HG03135 (cell line): ENCODE measurements at regions not wholly inside any gene's neighbourhood (a gene's known extent, or its start where the extent isn't known, plus 50 kb on each side); places are given as distances from the start of the nearest gene placed in this dataset.

Experiments used
- ATAC-seq: cut with Tn5 transposase; IDR thresholded peaks from one replicate; pipeline ENCODE4 v1.9.1; 2021; ENCODE audit warnings: mild to moderate bottlenecking, moderate library complexity; ENCODE audit not compliant: unreplicated experiment

DNA sequence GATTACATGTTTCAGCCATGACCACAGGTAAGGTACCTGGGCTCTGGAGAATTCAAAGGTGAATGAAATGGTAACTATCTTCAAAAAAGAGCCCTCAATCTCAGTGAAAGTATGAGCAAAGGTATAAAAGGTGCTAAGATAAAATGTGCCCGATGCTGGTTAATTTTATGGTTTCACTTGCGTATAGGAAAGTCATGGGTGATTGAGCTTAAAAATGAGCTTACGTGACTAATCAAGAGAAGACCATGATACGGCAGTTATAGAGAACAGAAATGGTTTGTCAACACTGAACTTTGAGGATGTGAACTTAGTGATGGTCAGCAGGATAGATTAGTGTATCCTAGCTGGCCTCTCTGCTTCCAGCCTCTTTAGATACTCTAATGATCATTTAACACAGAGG lies 320.1 kb downstream of the DEPDC1B start:
- ATAC-seq = no peak

DNA sequence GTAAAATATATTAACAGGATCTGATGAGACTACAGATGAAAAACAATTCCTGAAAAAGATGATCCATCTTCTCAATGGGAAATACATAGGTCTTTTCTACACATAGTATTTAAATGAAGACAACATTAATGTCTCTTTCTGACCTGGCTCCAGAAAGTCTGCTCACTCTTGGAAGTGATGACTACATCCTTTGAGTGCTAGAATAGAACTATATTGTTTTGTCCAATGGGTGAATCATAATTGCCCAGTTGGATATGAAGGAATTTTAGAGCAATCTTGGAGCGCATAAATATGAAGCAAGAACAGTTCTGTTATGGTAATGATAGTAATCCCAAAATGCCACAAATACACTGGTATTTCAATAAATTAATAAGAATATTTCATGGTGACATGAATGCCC lies 322.1 kb downstream of the DEPDC1B start:
- ATAC-seq = no peak

DNA sequence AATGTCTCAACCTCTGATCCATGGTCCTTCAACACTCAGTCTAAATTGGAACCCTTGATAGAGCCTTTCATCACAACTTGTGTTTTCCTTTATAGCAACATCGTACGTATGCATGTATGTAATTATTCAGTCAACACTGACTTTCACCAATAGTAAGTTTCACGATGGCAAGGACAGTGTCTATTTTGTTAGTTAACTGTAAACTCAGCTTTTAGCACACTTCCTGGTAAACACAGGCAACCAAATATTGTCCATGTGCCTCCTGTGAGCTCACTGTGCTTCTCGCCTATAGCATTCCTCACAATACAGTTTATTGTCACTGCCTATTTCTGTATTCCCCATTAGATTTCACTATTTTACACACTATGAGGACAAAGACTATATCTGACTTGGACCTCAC lies 323.1 kb downstream of the DEPDC1B start:
- ATAC-seq = no peak

DNA sequence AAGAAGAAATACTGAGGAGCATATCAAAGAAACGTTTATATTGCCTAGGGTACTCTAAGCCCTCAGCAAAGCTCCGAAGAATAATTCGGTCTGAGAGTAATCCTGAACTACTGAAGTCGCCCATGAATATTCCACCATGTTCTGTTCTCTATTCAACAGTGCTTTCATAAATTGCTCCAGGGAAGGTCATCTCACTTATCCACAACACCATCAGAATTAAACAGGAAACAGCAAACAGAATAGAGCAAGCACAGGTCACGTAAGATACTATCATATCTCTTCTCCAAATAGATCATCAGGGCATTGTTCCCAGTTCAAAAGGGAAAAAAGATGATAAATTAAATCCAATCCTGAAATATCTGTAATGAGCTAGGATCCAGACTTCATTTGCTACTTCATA lies 325.6 kb downstream of the DEPDC1B start:
- ATAC-seq = no peak

DNA sequence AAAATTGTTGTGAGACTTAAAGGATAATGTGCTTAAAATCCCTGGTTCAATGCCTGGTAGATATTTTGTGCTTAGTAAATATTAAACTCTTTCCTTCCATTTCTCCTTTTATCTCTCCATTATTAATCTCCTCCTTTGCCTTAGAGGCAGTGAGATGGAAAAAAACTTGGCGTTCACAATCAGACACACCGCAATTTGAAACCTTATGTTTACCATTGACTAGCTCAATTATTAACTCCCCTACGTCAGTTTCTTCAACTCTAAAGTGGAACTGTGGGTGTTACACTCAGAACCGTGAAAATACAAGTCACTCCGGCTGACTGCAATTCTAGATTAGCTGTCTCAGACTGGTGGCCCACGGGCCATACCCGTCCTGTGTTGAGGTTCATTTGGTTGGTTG lies 327.2 kb downstream of the DEPDC1B start:
- ATAC-seq = no peak

DNA sequence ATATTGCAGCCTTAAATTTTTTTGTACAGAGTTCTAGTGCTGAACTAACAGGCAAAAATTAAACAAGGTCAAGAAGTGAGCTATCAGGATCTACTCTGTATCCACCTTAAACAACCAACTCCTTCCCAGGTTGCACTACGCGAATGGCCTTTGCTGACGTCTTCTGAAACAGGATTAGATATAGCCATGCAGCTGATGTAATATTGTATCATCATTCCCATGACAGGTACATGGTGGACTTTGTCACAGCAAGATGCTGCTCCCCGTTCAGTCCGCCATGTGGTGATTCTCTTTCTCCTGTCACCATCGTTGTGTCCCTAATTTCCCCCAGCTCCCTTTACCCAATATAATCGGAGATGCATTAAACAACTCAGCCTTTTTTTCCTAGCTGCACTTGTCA lies 328.9 kb downstream of the DEPDC1B start:
- no peak for ATAC-seq

DNA sequence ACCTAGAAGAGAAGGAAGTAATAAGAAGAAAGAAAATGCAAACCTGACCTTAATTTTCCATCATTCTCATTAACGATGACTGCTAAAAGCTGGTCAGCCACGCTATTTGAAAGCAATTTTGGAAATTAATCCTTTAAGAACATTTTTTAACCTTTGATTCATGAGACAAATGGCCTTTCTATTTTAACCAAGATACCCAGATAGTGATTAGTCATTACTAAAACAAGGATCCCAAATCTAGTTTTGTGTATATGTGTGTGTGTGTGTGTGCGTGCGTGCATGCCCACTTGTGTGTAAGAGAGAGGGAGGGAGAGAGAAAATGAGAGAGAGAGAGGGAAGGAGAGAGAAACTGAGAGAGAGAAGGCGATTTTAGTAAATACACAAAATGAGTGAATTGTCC lies 329.5 kb downstream of the DEPDC1B start:
- ATAC-seq = no peak

DNA sequence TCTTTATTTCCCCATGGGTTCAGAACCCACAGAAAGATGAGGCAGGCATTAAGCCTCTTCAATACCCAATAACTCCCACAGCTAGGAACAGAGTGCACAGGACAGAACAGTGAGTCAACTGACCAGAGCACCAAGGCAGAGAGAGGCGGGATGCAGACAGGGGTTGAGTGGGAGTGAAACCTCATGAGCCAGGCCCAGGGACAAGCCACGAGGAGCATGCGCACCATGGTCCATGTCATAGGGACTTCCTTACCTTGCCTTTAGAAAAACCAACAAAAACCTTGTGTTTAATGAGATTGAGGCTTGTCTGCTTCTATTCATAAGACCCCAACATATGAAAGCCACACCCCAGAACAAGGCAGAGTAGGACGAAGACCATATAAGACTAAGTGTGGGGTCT lies 330.6 kb downstream of the DEPDC1B start:
- ATAC-seq = no peak

DNA sequence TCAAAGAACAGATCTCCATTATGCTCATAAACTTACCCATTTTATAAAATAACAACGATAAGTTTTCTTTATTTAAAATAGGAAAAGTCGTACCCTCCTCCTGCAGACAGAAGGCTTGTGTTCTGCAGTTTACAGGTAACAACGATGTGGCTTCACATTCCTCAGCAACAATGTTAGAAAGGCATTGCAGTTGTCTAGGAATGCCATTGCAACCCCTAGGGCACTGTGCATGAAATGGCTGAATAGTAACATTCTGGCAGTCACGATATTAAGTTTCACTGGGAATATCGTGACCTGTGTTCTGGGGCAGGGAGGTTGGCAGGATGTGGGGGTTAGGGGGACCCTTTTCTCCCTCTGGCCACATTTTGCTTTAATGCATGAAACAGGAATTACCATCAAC lies 331.9 kb downstream of the DEPDC1B start:
- ATAC-seq = no peak

DNA sequence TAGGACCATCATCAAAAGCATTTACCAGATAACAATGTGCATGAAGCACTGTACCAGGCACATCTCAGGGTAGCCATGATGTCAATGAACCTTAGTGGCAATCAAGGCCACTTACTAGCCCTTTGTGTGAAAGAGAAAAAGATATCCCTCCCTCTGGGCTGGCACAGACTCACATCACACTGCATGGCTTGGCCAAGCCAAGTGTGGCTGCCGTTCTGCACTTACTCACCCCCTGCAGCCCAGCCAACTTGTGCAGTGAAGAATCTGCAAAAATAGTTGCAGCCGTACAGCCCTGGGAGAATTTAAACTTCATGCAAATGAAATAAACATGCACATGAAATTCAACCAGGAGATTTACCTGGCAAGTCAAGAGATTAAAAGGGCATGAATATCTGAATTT lies 333.5 kb downstream of the DEPDC1B start:
- ATAC-seq = no peak

DNA sequence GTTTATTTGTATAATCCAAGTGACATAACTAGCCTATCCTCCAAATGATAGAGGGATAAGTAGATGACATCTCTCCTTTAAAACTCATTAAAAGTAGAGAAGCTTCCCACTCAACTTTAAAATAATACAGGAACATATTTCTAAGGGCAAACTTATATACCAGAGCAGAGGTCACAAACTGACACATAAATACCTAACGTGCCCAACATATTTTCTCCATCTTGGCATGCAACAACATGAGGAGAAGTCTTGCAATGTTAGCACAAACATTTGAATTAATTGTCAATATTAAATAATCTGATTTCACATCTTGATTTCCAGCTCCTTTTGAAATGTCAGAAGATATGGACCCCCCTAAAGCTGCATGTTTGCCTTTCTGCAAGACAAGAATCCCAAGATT lies 335.0 kb downstream of the DEPDC1B start:
- ATAC-seq = no peak

DNA sequence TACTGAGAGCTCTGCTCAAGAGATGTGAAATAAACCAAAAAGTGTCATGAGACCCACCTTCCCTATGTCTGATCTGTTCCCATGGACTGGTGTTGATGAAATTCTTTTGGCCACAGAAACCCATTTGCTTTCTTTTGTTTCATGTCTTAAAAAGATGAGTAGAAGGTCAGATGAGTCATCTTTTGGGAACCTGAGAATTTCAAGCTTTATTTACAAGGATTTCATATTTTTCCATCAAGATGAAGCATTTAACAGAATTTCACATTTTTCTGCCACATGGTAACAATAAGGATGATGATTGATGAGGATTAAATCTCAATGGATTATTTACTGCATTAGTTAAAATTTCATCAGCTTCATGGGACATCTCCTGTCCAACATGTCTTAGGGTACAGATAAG lies 337.8 kb downstream of the DEPDC1B start:
- no peak for ATAC-seq

DNA sequence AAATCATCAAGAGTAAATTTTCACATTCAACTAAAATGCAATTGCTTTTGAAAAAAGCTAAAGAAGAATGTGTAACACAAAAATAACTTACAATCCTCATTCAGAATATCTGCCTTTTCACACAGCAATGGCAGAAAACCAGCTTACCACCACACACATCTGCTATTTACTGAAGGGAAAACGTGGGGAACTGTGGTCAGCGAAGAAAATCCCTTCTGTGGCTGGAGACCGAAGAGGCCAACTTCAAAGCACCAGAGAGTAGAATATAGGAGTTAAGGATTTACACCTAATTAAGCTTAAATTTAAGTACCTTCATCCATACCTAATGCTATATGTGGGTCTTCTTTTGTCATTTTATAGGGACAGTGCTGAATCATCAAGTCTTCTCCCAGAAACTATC lies 339.6 kb downstream of the DEPDC1B start:
- no peak for ATAC-seq

DNA sequence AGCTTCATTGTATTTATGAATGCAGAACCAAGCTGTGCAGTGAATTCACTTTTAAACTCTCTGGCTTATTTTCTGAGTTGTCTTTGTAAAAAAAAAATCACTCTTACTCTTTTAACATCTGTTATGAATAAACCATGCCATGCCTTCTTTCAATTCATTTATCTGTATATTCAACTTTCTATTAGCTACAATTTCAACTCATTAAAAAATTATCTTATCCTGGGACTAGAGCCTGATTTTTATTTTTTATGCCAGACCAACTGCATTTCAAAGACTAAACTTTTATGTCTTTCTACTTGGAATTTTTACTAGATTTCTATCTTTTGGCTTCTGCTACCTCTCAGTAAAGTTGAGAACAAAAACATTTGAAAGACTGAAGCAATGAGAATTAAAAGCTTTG lies 342.7 kb downstream of the DEPDC1B start:
- ATAC-seq = no peak

DNA sequence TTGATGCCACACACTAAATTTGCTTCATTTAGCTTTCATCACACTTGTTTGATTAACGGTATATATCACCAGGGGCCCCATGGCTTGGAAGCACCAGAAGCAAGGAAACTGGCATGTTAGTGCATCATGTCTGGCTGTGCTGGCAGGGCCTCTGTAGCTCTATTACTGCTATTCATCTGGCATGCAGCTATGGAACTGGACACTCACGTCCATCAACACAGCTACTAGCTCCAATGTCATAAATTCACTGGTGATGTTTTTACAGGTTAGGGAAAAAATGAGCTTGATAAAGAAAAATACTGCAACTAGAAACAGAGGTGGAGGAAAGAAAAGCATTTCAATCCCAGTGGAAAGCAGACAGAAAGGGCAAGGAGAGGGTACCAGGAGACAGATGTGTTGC lies 343.2 kb downstream of the DEPDC1B start:
- ATAC-seq = no peak

DNA sequence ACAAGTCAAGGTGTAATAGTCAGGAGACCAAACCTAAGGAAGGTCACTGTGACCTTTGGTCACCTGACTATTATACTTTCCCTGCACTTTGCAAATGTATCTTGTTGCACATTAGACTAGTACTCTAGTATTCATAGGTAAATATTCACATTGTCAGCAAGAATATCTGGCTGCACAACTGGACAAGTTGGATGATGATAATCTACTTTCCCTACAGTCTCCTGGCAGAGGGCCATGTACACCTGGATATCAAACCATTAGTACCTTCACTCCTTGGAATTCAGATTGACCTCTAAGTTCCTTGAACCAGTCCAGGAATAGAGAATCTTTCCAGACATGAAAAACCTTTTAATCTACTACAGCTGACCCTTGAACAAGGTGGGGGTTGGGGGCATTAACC lies 344.8 kb downstream of the DEPDC1B start:
- ATAC-seq = no peak

DNA sequence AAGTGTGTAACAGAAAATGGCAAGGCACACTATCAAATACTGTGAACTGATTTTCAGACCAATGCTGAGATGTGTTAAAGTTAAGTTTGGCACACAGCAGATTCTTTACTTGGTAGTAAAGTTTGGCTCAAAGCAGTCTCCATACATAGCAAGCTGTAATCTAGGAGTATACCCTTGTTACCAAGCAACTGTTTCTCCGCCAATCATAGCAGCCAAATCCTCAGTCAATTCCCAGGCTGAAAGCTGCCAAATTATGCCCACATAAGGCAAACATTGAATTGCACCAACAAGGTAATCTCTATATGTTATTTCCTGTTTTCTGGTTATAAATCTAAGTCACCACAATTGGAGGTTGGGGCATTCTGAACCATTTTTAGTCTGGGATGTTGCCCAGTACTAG lies 345.7 kb downstream of the DEPDC1B start:
- no peak for ATAC-seq

DNA sequence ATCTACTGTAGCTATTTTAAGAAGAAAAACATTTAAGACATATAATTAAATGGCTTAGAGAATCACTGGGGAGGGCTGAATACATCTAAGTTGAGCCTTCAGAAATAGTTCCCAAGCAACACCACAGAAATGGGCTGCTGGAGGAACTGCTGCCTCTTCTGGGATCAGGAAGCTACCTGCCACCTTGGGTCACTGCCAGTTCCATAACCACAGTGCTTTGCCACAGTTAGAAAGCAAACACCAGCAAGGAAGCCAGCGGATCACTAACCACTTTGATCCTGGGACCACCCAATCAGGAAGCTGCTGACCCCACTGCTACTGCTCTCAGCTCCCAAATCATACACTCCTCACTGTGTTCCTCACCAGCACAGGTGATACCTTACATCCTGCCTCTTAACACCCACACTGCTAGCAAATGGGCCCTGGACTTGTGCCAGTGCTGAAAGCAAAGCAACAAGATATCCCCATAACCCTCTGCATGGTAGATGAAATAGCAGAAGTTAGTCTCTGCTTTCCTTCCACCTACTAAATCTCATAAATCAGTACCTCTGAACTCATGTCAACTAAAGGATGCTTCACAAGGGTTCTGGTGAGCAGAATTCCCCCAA lies 346.9 kb downstream of the DEPDC1B start:
- no peak for ATAC-seq

DNA sequence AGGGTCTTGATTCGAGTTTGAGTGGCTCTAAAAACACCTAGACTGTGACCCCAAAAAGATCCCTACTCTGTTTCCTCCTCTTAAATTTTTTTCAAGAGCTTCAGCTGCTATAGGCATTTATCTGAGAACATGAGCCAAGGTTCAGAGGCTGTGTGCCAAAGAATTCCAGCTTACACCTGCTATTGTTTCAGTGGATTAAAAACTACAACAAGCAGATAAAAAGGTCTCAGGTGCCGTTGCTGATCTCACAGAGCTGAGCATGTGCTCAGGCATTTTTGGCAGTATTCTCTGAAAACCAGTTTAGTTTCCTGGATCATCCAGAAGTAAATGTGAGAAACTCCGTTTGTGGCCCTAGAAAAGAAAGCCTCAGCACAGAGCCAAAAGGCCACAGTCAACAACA lies 349.2 kb downstream of the DEPDC1B start:
- no peak for ATAC-seq

DNA sequence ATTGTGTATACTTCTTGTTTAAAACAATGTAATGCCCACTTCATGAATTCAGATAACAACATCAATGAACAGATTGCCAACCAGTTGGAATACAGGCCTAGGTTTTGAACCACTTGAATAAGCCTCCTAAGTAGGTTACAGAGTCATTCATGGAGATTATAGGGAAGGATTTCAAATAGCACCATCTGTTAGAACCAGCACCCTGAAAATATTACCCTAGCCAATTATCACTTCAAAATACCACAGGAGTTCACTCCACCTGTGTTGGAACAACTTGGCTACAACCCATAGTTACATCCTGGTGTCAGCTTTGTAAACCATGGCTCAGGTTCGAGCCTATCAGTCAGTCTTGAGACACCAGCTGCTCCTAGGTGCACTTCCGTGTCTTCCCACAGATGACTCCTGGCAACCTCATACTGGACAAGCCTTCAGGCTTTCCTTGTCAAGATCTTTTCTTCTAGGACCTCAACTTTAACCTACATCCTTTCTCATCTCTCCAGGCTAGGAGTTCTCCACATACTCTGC lies 350.0 kb downstream of the DEPDC1B start:
- ATAC-seq = no peak

DNA sequence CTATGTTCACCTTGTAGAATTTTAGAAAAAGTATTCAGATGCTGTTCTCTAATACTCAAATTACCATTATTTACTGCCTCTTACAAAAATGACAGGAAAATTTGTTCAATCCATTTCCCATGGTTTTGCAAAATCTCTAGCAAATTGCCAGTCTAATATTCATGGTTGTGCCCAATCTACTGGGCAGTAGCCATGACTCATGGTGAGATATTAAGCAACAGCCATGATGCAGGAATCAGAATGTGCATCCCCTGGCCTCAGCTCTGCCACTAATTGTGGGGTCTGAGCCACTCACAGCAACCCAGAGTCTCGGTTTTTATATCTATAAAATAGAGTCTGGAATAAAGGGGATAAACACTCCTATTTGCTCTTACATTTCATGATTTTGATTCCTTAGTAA lies 353.6 kb downstream of the DEPDC1B start:
- ATAC-seq = no peak

DNA sequence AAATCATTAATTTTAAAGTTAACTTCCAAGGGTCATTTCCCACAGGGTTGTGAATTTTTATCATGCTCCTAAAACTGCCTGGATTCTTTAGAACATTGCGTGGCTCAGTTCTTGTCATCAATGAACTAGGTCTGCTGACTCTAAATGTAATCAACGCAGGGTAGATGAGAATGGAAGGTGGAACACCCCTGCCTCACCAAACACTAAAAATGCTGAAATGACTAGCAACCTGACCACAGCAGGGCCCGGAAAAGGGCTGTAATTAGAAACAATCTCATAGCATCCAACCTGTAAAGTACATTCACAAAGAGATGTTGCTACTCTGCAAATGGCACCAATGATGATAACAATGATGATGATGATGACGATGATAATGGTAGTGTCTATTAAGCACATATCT lies 356.9 kb downstream of the DEPDC1B start:
- no peak for ATAC-seq

DNA sequence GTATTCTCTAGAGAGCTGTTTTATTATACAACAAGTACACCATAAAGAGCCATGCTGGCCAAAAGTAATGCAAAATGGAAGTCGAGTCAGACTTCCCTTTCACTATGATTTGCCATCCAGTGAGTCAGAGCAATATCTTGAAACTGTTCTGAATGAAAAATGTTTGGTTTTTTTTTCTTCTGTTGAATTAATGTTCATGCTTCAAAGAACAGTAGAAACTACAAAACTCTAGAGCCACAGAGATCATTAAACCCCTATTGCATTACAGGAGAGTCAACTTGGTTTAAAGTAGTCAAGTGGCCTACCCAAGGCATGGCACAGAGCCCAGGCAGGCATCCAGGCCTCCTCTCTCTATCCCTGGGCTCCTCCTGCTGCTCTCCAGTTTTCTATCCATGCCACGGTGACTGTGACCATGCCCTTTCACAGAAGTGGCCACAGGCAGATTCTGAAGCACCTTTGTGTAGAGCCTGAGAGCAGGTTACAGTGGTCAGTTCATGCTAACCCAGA lies 358.9 kb downstream of the DEPDC1B start:
- ATAC-seq = no peak
